Activated CD4-positive, alpha-beta T cell treated with anti-CD3 and anti-CD28 coated beads, Interleukin-2, Interleukin-6, amounts not matched to agents 100 ng/mL and 50 ng/mL, durations not matched to agents 16 hours and 8 hours (primary cell): ENCODE measurements at regions not wholly inside any gene's neighbourhood (a gene's known extent, or its start where the extent isn't known, plus 50 kb on each side); places are given as distances from the start of the nearest gene placed in this dataset.
"Not testable (repeated sequence)": the region's sequence is repeated elsewhere in the genome, so short reads cannot be mapped to it uniquely, and the experiment has no call there.

Source experiments
- DNase-seq: peaks from one replicate; pipeline ENCODE4 v3.0.0-alpha.2; 2020

- DNase-seq = no peak
These were observed 74.7 kb upstream of the TBL1X start for GRCh38 chrX:9390121-9390520.

- DNase-seq = no peak
These were observed 74.0 kb upstream of the TBL1X start for GRCh38 chrX:9390693-9391368.

GRCh38 chrX:9392445-9392844 lies 72.4 kb upstream of the TBL1X start:
- no peak for DNase-seq

- no peak for DNase-seq
These were observed 71.3 kb upstream of the TBL1X start for GRCh38 chrX:9393571-9393970.

GRCh38 chrX:9394212-9394611 lies 70.6 kb upstream of the TBL1X start:
- no peak for DNase-seq

- DNase-seq = no peak
These were observed 67.9 kb upstream of the TBL1X start for GRCh38 chrX:9396930-9397329.

- no peak for DNase-seq
These were observed 63.8 kb upstream of the TBL1X start for GRCh38 chrX:9401051-9401450.

GRCh38 chrX:9403374-9403773 lies 61.5 kb upstream of the TBL1X start:
- no peak for DNase-seq

GRCh38 chrX:9405635-9406034 lies 59.2 kb upstream of the TBL1X start:
- peak; percentile 17 for DNase-seq

- DNase-seq = not testable (repeated sequence)
These were observed 54.0 kb upstream of the TBL1X start for GRCh38 chrX:9410889-9411288.

GRCh38 chrX:9411682-9412081 lies 53.2 kb upstream of the TBL1X start:
- DNase-seq = peak; percentile 7

GRCh38 chrX:9414416-9414815 lies 50.4 kb upstream of the TBL1X start:
- no peak for DNase-seq
